ENCODE measurements at regions not wholly inside any gene's neighbourhood (a gene's known extent, or its start where the extent isn't known, plus 50 kb on each side); places are given as distances from the start of the nearest gene placed in this dataset.

- in situ Hi-C loops (cut with HindIII; ENCODE audit: low pct_ligation_motif_present, low pct_unique_long_range_greater_than_20kb, low sequenced_read_pairs), result no loop called here
- DNase-seq, result no peak
Measured at GRCh38 chr5:4881366-4882002, 258.6 kb upstream of the ADAMTS16 start.

GRCh38 chr5:4882186-4882585, 257.9 kb upstream of the ADAMTS16 start:
- in situ Hi-C loops (cut with HindIII; ENCODE audit: low pct_ligation_motif_present, low pct_unique_long_range_greater_than_20kb, low sequenced_read_pairs), result no loop called here
- no peak for DNase-seq

GRCh38 chr5:4883360-4883759, 256.8 kb upstream of the ADAMTS16 start:
- no peak for DNase-seq
- in situ Hi-C loops (cut with HindIII; ENCODE audit: low pct_ligation_motif_present, low pct_unique_long_range_greater_than_20kb, low sequenced_read_pairs), result no loop called here

- in situ Hi-C loops (cut with HindIII; ENCODE audit: low pct_ligation_motif_present, low pct_unique_long_range_greater_than_20kb, low sequenced_read_pairs), result no loop called here
- DNase-seq, result no peak
Measured at GRCh38 chr5:4893063-4893744, 246.9 kb upstream of the ADAMTS16 start.

- in situ Hi-C loops (cut with HindIII; ENCODE audit: low pct_ligation_motif_present, low pct_unique_long_range_greater_than_20kb, low sequenced_read_pairs), result no loop called here
- no peak for DNase-seq
Measured at GRCh38 chr5:4896328-4896727, 243.8 kb upstream of the ADAMTS16 start.

GRCh38 chr5:4901305-4901811, 238.8 kb upstream of the ADAMTS16 start:
- DNase-seq, result no peak
- in situ Hi-C loops (cut with HindIII; ENCODE audit: low pct_ligation_motif_present, low pct_unique_long_range_greater_than_20kb, low sequenced_read_pairs), result no loop called here

GRCh38 chr5:4901924-4902323, 238.2 kb upstream of the ADAMTS16 start:
- in situ Hi-C loops (cut with HindIII; ENCODE audit: low pct_ligation_motif_present, low pct_unique_long_range_greater_than_20kb, low sequenced_read_pairs), result no loop called here
- no peak for DNase-seq

- in situ Hi-C loops (cut with HindIII; ENCODE audit: low pct_ligation_motif_present, low pct_unique_long_range_greater_than_20kb, low sequenced_read_pairs), result no loop called here
- no peak for DNase-seq
Measured at GRCh38 chr5:4905674-4906520, 234.2 kb upstream of the ADAMTS16 start.

- no peak for DNase-seq
- in situ Hi-C loops (cut with HindIII; ENCODE audit: low pct_ligation_motif_present, low pct_unique_long_range_greater_than_20kb, low sequenced_read_pairs), result no loop called here
Measured at GRCh38 chr5:4906786-4907185, 233.3 kb upstream of the ADAMTS16 start.

- in situ Hi-C loops (cut with HindIII; ENCODE audit: low pct_ligation_motif_present, low pct_unique_long_range_greater_than_20kb, low sequenced_read_pairs), result no loop called here
Measured at GRCh38 chr5:4907571-4907970, 232.6 kb upstream of the ADAMTS16 start.

GRCh38 chr5:4909086-4909485, 231.0 kb upstream of the ADAMTS16 start:
- DNase-seq, result no peak
- in situ Hi-C loops (cut with HindIII; ENCODE audit: low pct_ligation_motif_present, low pct_unique_long_range_greater_than_20kb, low sequenced_read_pairs), result no loop called here

More at GRCh38 chr5:4907571-4907970, 232.6 kb upstream of the ADAMTS16 start:
- DNase-seq, result no peak

GRCh38 chr5:4911646-4912403, 228.3 kb upstream of the ADAMTS16 start:
- DNase-seq, result no peak
- in situ Hi-C loops (cut with HindIII; ENCODE audit: low pct_ligation_motif_present, low pct_unique_long_range_greater_than_20kb, low sequenced_read_pairs), result no loop called here

GRCh38 chr5:4921929-4922328, 218.2 kb upstream of the ADAMTS16 start:
- in situ Hi-C loops (cut with HindIII; ENCODE audit: low pct_ligation_motif_present, low pct_unique_long_range_greater_than_20kb, low sequenced_read_pairs), result no loop called here
- DNase-seq, result no peak

- no peak for DNase-seq
- in situ Hi-C loops (cut with HindIII; ENCODE audit: low pct_ligation_motif_present, low pct_unique_long_range_greater_than_20kb, low sequenced_read_pairs), result no loop called here
Measured at GRCh38 chr5:4924577-4924976, 215.6 kb upstream of the ADAMTS16 start.

- in situ Hi-C loops (cut with HindIII; ENCODE audit: low pct_ligation_motif_present, low pct_unique_long_range_greater_than_20kb, low sequenced_read_pairs), result no loop called here
- no peak for DNase-seq
Measured at GRCh38 chr5:4927097-4927496, 213.0 kb upstream of the ADAMTS16 start.

GRCh38 chr5:4928409-4928808, 211.7 kb upstream of the ADAMTS16 start:
- in situ Hi-C loops (cut with HindIII; ENCODE audit: low pct_ligation_motif_present, low pct_unique_long_range_greater_than_20kb, low sequenced_read_pairs), result no loop called here
- DNase-seq, result no peak

GRCh38 chr5:4929092-4929655, 211.0 kb upstream of the ADAMTS16 start:
- in situ Hi-C loops (cut with HindIII; ENCODE audit: low pct_ligation_motif_present, low pct_unique_long_range_greater_than_20kb, low sequenced_read_pairs), result no loop called here
- no peak for DNase-seq

GRCh38 chr5:4939042-4939781, 200.9 kb upstream of the ADAMTS16 start:
- no peak for DNase-seq
- in situ Hi-C loops (cut with HindIII; ENCODE audit: low pct_ligation_motif_present, low pct_unique_long_range_greater_than_20kb, low sequenced_read_pairs), result no loop called here
